ENCODE measurements at regions not wholly inside any gene's neighbourhood (a gene's known extent, or its start where the extent isn't known, plus 50 kb on each side); places are given as distances from the start of the nearest gene placed in this dataset.
"Not testable (repeated sequence)": the region's sequence is repeated elsewhere in the genome, so short reads cannot be mapped to it uniquely, and the experiment has no call there.

- DNase-seq = no peak
Measured at GRCh38 chr4:24363751-24364150, 220.6 kb downstream of the DHX15 start.

GRCh38 chr4:24352112-24352511 lies 232.2 kb downstream of the DHX15 start:
- DNase-seq = no peak

GRCh38 chr4:24349168-24349996 lies 235.0 kb downstream of the DHX15 start:
- DNase-seq = not testable (repeated sequence)

- DNase-seq = no peak
Measured at GRCh38 chr4:24339260-24339659, 245.1 kb downstream of the DHX15 start.

- no peak for DNase-seq
Measured at GRCh38 chr4:24337451-24338190, 246.7 kb downstream of the DHX15 start.

GRCh38 chr4:24335616-24336015 lies 248.7 kb downstream of the DHX15 start:
- DNase-seq = no peak

GRCh38 chr4:24334906-24335305 lies 249.4 kb downstream of the DHX15 start:
- DNase-seq = no peak

GRCh38 chr4:24330573-24330972 lies 253.8 kb downstream of the DHX15 start:
- no peak for DNase-seq

GRCh38 chr4:24330172-24330571 lies 254.2 kb downstream of the DHX15 start:
- DNase-seq = no peak

GRCh38 chr4:24328711-24329110 lies 255.6 kb downstream of the DHX15 start:
- DNase-seq = no peak

- DNase-seq = no peak
Measured at GRCh38 chr4:24328310-24328709, 256.0 kb downstream of the DHX15 start.

- DNase-seq = no peak
Measured at GRCh38 chr4:24322995-24323394, 261.4 kb downstream of the DHX15 start.

GRCh38 chr4:24322511-24322910 lies 261.8 kb downstream of the DHX15 start:
- DNase-seq = no peak

- DNase-seq = no peak
Measured at GRCh38 chr4:24321616-24322015, 262.7 kb downstream of the DHX15 start.

GRCh38 chr4:24321131-24321530 lies 263.2 kb downstream of the DHX15 start:
- no peak for DNase-seq

GRCh38 chr4:24319387-24319786 lies 265.0 kb downstream of the DHX15 start:
- DNase-seq = no peak

GRCh38 chr4:24315056-24315455 lies 269.3 kb downstream of the DHX15 start:
- DNase-seq = no peak

- no peak for DNase-seq
Measured at GRCh38 chr4:24312261-24312913, 272.0 kb downstream of the DHX15 start.

- DNase-seq = no peak
Measured at GRCh38 chr4:24303926-24304325, 280.4 kb downstream of the DHX15 start.

GRCh38 chr4:24298911-24299310 lies 285.4 kb downstream of the DHX15 start:
- DNase-seq = no peak

- DNase-seq = no peak
Measured at GRCh38 chr4:24287096-24287495, 297.3 kb downstream of the DHX15 start.

- no peak for DNase-seq
Measured at GRCh38 chr4:24285759-24286158, 298.6 kb downstream of the DHX15 start.

- no peak for DNase-seq
Measured at GRCh38 chr4:24282446-24282845, 301.9 kb downstream of the DHX15 start.

- DNase-seq = no peak
Measured at GRCh38 chr4:24279911-24280375, 304.4 kb downstream of the DHX15 start.
